ENCODE measurements at regions not wholly inside any gene's neighbourhood (a gene's known extent, or its start where the extent isn't known, plus 50 kb on each side); places are given as distances from the start of the nearest gene placed in this dataset.

GRCh38 chr20:48102076-48102787 lies 317.0 kb upstream of the SULF2 start:
- TF ChIP-seq CTCF (IDR thresholded peaks at IDR 0.05; ENCODE audit: borderline replicate concordance, extremely low read depth, low read length, poor library complexity, severe bottlenecking): no peak
- TF ChIP-seq EZH2 (IDR thresholded peaks at IDR 0.05; ENCODE audit: borderline replicate concordance, low read depth, low read length, severe bottlenecking): no peak
